Stimulated activated naive CD4-positive, alpha-beta T cell treated with Interleukin-2 at 50 U/mL for 16 hours (primary cell): ENCODE measurements at regions not wholly inside any gene's neighbourhood (a gene's known extent, or its start where the extent isn't known, plus 50 kb on each side); places are given as distances from the start of the nearest gene placed in this dataset.

Experiments
- DNase-seq: peaks from one replicate; lab custom pipeline; 2025; lab: John Stamatoyannopoulos, UW

DNA sequence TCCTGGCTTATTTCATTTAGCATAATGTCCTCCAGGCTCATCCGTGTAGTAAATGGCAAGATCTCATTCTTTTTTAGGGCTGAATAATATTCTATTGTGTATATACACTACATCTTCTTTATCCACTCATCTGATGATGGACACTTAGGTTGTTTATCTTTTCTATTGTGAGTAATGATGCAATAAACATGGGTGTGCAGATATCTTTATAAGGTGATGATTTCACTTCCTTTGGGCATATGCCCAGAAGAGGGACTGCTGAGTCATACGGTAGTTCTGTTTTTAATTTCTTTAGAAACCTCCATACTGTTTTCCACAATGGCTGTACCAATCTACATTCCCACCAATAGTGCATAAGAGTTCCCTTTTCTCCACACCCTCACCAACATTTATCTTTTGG, 317.6 kb upstream of the CNKSR2 start:
- no peak for DNase-seq

- no peak for DNase-seq
Measured at GRCh38 chrX:21047034-21047455, 327.2 kb upstream of the CNKSR2 start.

DNA sequence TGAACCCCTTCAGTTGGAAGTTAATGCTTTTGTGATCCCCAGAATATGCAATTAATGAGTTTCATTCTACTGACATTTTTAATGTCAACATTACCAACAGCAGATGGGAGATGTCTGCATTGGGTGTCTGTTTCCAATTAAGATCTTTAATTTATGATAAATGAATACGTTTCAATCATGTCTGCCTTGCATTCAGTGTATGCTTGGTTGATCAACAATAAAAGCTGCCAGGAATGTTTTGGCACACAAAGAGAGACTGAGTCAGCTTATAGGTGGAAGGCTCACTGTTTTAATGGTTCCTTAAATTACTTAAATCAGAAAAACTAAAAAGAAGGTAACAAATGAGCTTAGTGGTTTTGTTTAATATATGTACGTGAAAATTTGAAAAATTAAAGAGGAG, 359.9 kb upstream of the CNKSR2 start:
- no peak for DNase-seq

DNA sequence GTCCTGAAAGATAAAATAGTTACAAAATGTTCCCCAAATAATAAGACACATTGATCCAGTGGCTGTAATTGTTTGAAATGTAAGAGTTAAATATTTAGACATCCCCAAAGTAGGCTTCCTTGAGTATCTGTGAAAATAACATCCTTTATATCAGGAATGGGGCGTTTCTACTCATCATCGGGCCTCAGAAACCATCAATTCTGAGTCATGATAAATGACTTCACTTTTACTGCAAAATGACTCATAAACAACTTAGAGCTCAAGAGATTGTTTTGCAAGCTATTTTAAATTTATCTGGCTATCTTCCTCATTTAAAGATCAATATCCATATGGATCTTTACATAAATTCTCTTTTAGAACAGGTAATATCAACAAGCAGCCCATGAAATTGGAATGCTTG, 369.4 kb upstream of the CNKSR2 start:
- DNase-seq: no peak

DNA sequence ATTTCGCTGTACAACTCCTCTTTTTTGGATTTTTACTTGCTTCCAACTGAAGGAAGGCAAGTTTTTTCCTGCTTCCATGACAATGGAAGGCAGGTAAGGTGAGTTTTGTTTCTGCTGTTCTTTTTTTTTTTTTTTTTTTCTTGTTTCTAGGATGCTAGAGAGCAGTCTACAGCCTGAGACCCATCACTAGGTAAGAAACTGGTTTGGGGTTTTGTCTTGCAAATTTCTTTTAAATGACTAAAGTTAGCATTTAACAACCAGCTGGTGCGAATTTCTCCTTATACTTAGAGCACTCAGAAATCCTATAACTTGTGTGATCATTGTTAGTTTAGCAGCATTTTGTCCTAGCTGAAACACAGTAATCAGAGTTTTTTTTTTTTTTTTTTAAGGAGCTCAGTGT, 378.4 kb upstream of the CNKSR2 start:
- DNase-seq: no peak

DNA sequence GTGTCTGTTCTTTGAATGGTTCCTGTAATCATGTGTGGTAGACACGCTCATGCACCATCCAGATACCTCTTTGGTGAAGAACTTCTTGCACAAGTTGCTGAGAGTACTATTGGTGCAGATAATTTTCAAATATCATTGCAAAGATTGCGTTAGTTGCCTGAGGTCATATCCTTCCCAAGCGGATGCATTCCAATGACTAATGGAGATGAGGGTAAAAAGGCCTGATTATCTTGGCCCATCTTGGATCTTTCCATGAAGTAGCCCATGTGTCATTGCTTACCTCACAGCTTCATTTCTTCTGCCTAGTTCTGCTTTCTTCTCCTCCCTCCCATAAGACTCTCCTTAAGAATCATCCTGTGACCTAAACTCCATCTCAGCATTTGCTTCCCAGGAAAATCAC, 384.9 kb upstream of the CNKSR2 start:
- no peak for DNase-seq

- no peak for DNase-seq
Measured at GRCh38 chrX:20988804-20989203, 385.4 kb upstream of the CNKSR2 start.

- DNase-seq: no peak
Measured at GRCh38 chrX:20988118-20988517, 386.1 kb upstream of the CNKSR2 start.

DNA sequence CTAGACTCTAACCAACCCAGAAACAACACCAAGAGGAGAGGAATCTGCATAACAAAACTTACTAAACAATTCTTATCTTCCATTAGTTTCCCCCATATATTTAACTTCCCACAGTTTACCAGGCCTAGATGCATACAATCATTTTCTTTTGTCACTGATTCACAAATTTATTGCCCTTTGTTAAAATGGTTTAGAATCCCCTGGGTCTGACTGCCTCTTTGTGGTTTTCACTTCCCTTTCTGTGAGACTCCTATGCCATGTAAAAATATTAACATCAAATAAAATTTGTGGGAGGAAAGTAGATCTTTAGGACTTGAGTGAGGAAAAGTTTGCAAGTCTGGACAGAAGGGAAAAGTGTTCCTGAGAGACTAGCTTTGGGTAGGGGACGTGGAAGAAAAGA, 393.8 kb upstream of the CNKSR2 start:
- no peak for DNase-seq

DNA sequence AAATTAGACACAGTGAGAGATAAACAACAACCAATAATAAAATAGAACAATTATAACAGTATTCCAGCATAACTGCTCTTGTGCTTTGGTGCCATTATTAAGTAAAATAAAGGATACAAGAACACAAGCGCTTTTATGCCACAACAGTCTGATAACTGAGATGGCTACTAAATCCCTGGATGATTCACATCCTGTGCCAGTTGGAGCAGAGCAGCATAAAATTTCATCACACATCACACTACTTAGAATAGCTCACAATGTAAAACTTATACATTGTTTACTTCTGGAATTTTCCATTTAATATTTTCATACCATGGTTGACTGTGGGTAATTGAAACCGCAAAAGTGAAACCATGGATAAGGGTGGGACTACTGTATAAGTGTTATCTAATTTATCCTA, 399.9 kb upstream of the CNKSR2 start:
- no peak for DNase-seq

GRCh38 chrX:20973038-20973437, 401.2 kb upstream of the CNKSR2 start:
- DNase-seq: no peak

GRCh38 chrX:20971250-20971649, 403.0 kb upstream of the CNKSR2 start:
- DNase-seq: no peak

DNA sequence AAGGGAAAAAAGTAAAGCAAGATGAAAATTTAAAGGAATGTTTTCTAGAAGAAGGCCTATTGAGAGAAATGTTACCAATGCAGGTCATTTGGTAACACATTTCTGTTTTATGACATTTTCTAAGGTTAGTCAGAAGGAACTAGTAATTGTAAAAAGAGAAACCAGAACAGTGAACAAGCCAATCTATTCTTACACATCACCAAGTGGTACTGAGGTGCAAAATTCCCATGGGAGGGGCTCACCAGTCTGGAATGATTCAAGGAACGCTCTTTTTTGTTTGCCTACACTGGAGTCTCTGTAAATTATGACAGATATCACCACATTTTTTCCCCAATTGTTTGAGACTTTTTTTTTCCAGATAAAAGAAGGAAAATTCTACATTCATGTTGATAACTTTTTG, 404.7 kb upstream of the CNKSR2 start:
- no peak for DNase-seq

- no peak for DNase-seq
Measured at GRCh38 chrX:20968996-20969395, 405.2 kb upstream of the CNKSR2 start.

GRCh38 chrX:20967725-20968124, 406.5 kb upstream of the CNKSR2 start:
- DNase-seq: no peak

DNA sequence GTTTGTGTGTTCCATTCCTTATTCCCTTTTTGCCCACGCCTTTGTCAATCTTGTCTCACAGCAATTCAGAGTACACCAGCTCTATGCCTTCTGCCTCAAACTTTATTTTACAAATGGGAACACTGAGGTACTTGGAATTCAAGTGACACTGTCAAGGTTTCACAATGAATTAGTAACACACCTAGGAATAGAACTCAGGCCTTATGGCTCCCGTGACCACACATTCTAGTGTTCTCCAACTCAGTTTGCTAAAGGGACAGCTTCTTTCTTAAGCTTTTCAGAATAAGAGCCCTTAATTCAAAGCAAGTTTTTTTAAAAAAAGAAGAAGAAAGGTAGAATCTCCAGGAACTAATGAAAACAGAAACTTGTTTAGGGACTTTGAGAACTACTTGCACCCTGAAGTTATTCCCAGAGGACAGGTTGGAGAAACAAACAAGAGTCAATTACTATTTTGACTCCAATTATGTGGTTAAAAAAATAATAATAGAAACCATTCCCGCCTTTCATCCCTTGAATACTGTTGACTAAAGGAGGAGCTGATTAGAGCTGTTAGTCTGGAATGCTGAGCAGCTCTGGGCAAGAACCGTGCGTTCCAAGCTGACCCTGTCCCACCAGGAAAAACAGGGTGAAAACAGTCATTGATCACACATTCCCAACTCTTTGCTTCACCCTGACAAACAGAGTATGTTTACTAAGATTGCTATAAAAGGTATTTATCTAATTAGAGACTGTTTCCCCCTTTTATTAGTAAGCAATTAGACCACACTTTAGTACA, 408.8 kb upstream of the CNKSR2 start:
- DNase-seq: no peak

DNA sequence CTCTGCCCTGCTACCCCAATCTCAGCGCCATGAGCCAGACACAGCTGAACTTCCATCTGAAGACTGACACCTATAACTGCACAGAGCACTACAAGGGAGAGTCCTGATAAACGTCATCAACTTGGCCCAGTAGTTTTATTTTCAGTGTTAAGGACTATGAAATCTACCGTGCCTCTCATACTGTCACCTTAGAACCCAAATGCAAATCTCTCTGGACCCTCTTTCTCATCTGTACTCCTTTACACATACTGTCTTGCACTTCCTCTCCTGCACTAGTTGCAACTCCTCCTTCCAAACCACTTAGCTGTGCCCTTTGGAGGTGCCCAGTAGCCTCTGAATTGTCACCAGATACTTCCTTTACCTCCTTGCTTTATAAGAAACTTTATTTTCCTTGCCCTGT, 420.2 kb upstream of the CNKSR2 start:
- DNase-seq: no peak

DNA sequence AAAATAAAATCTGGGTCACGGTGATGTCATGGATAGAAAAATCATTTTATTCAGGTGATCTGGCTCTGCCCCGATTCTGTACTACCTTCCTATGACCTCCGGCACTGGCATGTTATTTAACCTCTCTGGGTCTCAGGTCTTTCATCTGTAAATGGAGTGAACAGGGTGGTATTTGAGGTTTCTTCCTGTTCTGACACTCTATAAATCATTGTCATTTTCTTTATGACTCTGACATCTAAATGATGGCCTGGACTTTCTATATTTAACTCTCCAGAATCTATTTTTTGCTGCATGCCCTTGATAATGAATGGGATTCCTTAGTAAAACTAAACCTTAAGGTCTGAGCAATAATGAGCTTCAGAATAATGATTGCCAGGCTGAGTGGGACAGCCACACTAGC, 422.0 kb upstream of the CNKSR2 start:
- DNase-seq: no peak

DNA sequence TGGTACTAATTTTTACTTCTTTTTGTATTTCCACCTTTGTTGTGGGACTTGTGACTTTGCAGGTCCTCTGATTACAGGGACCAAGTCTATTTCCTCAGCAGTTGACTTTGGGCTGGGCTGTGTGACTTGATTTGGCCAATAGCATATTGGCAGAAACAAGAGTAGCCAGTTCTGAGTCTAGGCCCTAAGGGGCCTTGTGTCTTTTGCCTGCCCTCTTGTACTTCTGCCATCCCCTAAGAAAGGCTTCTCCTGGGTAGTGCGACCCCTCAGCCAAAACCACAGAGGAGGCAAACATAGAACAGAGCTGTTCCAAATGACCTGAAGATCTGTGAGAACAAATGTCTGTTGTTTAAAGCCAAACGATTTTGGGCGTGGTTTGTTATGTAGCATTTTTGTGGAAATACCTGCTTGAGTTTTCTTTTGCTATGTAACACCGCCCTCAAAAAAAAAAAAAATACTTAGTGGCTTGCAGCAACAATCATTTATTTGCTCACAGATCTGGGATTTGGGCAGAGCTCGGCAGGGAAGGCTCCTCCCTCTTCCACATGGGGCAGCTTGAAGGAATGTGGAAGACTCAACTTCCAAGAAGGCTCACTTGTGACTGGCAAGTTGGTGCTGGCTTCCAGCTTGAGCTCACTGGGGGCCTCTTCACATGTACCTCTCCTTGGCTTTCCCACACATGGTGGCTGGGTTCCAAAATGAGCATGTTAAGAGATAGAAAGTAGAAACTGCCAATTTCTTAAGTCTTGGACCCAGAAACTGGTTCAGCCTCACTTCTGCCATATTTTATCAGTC, 423.0 kb upstream of the CNKSR2 start:
- DNase-seq: no peak

GRCh38 chrX:20947411-20947912, 426.8 kb upstream of the CNKSR2 start:
- no peak for DNase-seq

- no peak for DNase-seq
Measured at GRCh38 chrX:20913760-20914159, 460.5 kb upstream of the CNKSR2 start.

DNA sequence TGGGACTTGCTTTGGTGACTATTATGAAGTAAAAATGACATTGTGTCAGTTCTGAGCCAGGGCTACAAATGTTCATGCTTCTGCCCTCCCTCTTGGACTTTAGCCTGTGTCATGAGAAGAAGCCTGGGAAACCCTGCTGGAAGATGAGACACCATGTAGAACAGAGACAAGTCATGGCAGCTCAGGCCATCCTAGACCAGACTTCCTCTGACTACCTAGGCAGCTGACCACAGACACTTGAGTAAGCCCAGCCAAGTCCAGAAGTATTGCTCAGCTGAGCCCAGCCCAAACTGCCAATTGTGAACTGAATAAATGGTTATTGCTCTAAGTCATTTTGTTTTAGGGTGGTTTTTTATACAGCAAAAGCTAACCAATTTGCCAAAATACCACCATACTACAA, 467.6 kb upstream of the CNKSR2 start:
- DNase-seq: no peak

- DNase-seq: no peak
Measured at GRCh38 chrX:20884565-20884964, 489.7 kb upstream of the CNKSR2 start.
